Retina (tissue), 1 donor: ENCODE measurements at regions not wholly inside any gene's neighbourhood (a gene's known extent, or its start where the extent isn't known, plus 50 kb on each side); places are given as distances from the start of the nearest gene placed in this dataset.

Source experiments
- DNase-seq: peaks from one replicate; pipeline ENCODE4 v3.0.0-alpha.2; 2016

DNA sequence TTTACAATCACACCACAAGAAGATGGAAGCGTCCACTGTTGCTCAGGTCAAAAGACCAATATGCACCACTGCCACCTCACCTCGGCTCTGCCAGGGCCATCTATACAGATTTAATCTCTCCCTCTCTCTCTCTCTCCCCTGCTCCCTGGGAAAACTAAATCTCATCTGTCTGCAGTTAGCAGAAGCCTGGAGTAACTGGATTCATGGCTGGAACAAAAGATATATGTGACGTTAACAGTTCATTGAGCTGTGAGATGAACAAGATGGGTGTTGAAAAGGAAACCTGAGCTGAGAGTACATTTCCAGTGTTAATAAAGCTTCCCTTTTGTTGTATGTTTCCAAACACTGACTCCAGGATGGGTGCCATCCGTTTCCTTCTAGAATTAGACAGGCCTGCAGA lies 369.7 kb downstream of the CDK5RAP2 start:
- DNase-seq = peak; percentile 6

DNA sequence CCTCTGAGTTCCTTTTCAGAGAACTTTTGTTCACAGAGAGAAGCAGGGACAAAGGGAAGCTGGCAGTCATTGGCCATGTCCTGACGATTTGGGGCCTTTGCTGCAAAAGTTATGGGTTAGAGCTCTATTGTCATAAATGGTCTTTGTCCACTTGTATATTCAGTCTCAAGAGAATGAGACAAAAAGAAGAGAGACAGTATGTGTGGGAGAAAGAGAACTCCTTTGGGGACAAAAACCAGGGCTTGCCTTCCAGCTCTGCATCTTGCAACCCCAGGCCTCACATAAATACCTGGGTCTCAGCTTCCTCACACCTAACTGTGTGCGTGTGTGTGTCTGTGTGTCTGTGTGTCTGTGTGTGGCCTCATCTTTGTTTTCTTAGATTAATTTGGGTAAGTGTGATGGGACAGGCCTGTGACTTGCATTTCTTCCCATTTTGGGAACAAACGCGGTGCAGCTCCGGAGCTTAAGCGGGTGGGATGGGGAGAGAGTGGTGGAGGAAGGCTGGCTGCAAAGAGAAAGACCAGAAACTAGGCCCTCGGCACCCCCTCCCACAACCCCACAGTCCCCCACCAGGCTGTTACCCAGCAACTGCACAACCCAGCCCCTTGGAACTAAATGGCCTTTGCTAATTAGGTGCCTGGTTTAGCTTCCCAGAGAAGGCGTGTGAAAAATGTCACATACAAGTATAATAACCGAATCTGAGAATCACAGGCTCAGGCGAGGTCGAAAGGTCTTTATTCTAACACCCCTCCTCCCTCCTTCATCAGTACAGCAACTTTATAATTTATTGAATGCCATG lies 376.9 kb downstream of the CDK5RAP2 start:
- DNase-seq = no peak

DNA sequence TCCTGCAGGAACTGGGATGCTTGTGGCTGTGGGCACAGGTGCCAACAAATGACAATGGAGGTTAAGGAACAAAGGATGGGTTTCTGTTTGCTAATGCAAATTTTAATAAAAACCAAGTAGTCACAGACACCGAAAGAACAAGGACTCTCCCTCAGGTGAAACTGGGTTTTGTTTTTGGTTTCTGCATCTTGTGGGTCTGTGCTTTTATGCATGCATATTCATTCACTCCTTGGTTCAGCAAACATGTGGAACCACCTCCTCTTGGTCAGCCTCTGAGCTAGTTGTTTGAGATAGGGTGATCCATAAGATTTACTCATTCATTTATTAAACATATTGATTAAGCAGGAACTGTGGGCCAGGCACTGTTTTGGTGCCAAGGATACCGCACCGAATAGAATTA lies 381.9 kb downstream of the CDK5RAP2 start:
- no peak for DNase-seq

DNA sequence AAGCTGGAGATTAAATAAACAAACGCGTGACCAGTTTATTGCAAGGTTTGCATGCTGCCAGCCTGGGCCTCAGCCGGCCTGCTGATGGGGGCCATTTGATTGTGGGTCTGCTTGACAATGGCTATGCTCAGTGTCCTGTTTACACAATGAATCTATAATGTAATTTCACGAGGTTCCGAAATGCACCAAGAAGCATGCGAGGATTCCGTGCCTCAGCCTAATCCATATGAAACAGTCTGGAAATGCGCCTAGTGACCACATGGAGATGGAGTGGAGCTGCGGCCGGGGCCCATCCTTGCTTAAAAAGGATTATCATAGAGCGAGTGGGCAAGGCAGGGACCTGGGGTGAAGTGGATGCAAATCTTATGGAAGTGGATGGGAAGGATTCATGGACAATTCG lies 382.4 kb downstream of the CDK5RAP2 start:
- DNase-seq = no peak

DNA sequence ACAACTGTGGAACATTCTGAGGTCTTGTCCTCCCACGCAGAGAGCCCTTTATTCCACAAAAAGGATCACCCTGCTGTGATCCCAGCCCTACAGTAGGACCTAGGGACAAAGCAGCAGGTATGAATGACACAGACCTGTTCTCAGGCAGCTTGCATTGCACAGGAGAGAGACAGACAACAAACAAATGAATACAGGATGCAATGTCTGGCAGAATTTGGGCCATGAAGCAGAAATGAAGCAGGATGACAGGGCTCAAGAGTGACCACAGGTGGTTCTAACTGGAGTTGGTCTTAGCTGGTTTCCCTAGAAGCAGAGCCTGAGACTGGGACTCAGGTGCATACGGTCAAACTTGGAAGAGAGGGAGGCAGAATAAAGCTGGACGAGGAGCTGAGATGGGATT lies 388.8 kb downstream of the CDK5RAP2 start:
- DNase-seq = no peak

DNA sequence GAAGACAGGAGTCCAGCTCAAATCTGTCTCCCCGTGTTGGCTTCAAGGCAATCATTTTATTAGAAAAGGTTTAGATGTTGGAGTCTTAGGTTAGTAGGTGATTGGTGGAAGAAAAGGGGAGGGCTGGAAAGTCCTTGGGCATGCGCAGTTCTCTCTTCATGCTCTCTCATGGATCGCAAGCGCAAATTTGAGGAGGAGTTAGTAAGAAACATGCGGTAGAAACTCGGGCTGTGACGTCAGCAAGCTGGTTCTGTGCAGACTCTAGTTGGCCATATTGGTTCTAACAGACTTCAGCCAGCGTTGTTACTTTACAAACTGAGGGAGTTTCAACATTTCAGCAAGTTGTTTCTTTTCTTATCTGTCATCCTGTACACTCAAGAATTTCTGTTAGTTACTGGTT lies 392.2 kb downstream of the CDK5RAP2 start:
- no peak for DNase-seq

DNA sequence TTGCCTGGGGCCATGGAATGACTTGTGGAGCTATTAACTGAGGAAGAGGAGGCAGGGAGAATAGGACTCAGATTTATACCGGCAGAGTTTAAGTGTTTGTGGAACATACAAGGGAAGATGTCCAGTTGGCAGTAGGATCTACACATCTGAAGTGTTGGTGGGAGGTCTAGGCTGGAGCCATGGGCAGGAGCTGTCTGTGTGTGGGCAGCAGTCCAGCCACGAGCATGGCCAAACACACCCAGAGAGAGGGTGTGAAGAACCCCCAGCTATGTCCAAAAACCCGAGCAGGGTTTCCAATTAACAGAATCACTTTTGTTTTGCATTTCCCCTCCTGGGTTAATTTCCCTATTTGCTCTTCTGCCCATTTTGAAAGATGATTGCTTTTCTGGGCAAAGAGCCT lies 393.7 kb downstream of the CDK5RAP2 start:
- no peak for DNase-seq

DNA sequence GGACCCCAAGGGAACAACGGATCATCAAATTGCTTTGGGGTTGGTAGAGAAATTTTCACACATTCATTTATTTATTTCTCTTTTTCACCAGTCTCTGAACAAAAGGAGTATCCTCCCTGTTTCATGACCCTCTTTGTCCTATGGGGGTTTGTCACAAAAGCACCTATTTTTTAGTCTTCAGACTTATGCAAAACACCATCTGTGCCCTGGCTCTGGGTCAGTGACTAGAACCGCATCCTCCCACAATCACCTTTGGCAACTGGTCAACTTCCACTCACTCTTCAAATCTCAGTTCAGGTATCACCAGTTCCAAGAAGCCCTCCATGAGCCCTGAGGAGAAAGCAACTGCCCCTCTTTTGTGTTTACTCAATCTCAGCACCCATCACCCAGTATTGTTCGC lies 395.7 kb downstream of the CDK5RAP2 start:
- DNase-seq = no peak

DNA sequence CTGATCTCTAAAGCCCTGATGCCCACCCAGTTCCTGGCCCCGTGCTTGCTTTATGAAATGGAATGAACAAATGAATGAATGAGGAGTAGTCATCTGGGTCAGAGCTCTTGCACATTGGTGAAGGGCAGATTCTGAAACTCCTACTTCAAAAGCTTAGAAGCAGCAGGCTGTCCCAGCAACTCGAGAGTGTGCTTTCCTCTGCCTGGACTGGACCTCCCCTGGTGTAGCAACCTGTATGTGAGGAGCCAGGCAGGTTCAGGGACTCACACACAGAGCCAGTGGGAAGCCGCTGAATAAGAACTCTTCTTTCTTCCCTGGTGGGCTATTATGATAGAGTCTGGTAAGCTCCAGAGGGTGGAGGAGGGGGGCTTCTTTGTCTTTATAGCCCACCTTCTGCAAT lies 396.4 kb downstream of the CDK5RAP2 start:
- DNase-seq = peak; percentile 7

DNA sequence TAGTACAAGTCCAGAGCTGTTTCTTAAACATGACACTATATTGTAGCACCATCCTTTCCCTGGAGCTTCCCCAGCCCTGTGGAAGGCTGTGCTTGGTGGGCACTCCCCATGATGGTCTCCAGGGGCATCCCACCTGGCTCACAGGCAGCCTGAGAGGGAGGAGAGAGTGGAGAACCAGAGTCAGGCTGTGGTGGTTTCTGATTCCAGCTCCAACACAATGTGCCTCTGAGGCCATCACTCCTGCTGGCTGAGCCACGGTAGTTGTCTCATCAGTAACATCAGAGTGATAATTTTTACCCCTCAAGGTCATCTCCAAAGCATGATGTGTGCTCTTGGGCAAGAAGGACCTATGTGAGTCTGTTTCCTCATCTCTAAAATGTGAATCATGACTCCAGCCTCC lies 398.0 kb downstream of the CDK5RAP2 start:
- no peak for DNase-seq

DNA sequence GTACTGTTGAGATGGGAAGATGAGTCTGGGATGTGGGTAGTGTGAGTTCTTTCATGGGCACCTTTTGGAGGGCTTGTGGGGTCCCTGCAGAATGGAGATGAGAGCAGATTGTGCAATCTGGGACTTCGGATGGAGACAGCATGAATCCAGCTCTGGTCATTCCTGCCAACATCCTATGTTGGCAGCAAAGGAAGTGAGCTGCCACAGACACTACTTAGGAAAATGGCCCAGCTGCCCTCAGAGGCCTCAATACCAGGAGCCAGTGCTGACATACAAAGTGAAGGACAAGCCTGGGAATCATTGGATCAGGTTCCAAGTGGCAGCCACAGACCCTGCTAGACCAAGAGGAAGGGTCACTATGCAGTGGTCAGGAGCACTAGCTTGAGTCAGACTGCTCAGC lies 402.8 kb downstream of the CDK5RAP2 start:
- DNase-seq = no peak

DNA sequence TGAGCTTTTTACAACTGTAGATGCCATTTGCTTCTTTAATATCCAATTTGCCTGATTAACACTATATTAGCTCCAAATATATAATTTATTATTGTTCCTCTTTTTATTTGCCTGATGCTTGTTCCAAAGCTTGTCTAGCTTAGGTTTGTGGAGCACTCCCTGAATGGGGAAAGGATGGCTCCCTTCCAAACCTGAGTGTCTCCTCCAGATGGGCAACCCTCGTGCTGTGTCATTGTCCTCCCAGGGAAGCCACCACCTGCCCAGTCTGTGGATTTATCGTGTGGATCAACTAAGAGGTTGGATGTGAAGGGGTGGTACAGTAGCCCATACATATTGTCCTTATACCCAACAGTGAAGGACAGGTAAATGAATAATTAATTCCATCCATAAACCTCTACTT lies 404.9 kb downstream of the CDK5RAP2 start:
- DNase-seq = no peak

DNA sequence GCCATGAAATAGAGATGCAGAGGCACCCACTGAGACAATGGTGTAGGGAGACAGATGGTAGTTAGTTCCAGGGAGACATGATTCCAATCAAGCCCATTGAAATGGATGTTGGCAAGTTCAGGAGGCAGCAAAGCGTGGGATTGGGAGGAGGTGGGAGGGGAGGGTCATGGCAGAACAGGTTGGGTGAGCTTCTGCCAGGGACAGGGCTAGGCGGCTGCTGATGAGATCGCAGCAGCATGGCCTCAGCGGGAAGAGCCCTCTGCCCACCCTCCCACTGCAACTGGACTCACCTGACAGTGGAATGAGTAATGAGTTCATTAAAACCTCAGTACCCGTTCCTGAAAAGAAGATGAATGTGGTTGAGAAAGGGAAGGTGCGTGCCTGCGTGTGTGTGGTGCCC lies 418.2 kb downstream of the CDK5RAP2 start:
- no peak for DNase-seq

DNA sequence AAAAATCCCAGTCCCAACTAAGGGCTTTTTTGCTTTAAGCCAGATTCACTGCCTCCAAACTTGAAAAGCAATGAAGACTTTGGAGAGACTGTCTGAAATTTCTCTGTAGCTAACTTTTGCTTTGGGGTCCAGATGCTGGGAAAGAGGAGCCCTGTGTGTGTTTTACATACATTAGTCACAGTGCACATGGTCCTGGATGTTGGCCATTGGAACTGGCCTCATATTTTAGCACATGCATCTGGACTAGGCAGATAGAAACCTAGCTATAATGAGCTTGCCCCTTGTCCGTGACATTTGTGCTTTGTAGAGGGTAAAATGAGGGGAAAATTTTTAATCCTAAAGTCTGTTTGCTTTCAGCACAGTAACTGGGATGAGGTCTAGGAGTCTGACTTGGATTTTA lies 421.7 kb downstream of the CDK5RAP2 start:
- no peak for DNase-seq

DNA sequence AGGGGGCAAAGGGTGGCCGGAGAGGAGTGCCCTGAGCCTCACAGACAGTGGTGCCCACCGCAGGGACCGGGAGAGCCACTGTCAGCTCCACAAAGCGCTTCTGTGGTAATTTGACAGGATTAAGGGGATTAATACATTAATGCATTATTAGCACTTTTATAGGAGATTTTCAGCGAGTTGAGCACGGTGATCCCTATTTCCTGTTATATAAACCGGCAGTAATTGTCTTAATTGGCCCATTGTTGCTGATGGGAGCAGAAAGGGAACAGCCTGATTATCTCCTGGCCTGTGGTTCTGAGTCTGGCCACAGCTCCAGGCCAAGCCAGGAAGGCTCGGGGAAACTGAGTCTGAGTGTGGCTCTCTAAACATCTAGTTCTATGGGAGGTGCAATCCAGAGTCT lies 423.6 kb downstream of the CDK5RAP2 start:
- DNase-seq = peak; percentile 28

DNA sequence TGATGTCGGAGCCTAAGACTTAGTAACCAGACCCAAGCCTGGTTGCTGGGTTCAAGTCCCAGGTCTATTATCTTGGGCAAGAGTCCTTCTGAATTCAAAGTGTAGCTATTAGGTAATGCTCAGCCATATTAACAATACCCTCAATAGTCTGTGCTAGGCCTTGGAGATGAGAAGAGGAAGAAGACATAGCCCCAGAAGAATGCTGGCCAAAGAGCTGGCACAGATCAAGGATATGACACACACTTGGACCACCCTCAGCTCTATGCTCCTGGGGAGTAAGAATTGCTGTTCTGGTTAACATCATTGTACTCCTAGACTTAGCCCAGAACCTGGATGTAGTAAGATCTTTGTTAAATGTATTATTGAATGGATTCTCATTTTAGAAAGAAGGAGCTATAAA lies 426.7 kb downstream of the CDK5RAP2 start:
- DNase-seq = no peak

DNA sequence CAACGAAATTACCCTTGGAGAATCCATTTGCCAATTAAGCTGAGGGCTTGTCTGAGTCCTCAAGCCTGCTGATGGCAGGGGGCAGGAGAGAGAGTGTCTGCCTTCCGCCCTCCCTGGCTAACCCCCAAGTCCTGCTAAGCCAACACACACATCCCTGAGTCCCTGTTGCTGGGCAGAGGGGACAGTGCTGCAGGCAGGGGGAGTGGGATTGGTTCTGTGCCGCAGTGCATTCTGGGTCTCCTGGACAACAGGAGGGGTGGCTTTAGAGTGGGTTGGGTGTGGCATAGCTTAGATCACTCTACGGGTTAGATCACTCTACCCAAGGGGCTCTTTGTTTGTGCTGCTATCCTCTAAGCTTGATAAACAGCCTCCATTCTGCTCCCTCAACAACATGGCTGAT lies 427.7 kb downstream of the CDK5RAP2 start:
- peak; percentile 80 for DNase-seq

DNA sequence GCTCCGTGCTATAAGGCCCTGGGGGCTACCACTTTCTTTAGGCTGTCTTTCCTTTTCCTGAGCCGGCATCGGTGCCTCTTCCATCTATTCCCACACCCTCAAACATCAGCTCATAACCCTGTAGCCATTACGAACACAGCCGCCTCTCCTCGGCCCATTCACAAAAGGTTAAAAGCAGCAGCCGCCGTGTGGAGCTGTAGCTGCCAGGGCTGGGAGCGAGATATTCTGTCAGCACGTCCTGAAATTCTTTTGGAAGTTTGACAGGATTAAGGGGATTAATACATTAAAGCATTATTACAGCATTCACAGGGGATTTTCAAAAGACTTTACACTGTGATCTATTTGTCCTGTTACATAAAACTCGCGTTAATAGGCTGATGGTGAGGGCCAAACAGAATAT lies 428.2 kb downstream of the CDK5RAP2 start:
- DNase-seq = peak; percentile 63

DNA sequence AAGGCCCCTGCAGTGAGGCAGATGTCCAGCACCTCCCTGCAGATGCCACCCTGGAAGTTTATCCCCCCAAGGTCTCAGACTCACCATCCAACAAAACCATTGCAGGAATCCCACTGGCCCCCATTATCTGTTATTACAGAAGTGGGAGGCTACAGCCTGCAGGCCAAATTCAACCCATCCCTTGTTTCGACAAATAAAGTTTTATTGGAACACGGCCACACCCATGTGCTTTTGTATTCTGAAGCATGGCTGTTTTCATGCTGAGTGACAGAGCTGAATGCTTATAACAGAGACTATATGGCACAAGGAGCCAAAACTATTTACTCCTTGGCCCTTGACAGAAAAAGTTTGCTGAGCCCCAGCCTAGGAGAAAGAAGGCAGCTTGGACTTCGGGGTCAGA lies 428.8 kb downstream of the CDK5RAP2 start:
- no peak for DNase-seq

DNA sequence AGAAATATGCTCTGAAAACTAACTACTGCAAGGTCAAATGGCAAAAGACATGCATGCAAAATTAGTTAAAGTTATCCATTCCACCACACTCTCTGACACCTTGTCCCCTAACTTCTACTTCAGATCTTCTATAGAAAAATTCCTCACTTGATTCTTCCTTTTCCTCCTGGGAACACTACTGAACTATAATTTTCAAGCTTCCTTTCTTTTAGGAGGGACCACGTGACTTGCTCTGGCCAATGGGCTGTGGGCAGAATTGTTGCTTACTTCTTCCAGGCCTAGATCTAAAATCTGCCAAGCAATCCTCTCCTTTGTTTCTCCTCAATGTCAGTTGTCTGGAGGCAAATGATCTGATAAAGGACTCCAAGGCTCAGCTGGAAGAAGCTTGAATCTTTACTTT lies 441.0 kb downstream of the CDK5RAP2 start:
- DNase-seq = no peak

DNA sequence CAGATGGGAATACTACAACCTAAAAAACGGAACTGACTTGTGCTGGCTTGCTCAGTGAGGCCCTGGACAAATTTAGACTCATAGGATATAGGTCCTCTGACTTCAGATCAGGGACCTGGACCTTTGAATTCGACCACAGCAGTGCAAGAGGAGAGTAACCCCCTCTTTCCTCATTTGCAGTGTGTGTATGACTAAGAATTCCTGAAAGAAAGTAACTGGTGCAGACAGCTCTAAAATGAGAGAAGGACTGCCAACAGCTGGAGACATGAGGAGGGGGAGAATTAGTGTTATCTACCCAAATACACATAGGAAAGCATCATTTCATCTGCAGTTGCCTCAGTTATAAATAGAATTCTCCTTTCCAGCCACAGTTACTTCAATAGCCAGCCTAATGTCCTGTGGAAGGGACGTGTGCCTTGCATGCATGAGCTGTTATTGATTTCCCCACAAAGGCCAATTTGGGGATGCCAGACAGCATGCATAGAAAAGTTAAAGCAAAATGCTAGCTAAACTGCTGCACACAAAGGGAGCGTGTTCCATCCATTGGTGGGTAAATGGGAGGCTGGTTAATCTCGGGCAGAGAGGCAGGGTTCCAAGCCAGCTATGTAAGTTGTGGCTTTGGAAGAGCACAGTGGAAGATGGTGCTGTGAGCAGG lies 442.7 kb downstream of the CDK5RAP2 start:
- DNase-seq = no peak

DNA sequence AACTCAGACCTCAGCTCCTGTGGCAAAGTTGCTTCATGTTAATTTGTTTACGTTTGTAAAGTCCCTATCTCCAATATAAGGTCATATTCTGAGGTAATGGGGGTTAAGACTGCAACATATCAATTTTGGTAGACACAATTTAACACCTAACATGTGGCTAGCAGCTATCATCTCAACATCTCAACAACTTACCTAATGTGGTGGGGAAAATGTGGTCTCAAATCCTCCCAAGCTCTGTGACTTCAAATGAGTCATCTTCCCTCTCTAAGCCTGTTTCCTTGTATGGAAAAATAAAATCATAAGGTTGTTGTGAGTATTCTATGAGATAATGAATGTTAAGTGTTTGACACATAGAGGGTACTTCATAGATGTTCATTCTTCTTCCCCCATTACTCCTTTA lies 443.3 kb downstream of the CDK5RAP2 start:
- DNase-seq = no peak

DNA sequence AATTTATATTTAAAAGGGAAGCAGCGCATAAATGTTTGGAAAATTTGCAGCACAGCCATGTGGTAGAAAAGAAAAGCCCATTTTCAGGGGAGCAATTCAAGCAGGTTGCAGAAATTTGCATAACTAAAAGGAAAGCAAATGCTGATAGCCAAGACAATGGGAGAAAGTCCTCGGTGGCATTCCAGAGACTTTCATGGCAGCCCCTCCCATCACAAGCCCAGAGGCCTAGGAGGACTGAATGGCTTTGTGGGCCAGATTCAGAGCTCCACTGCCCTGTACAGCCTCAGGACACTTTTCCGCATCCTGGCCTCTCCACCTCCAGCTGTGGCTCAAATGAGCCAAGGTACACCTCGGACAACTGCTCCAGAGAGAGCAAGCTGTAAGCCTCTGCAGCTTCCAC lies 462.9 kb downstream of the CDK5RAP2 start:
- no peak for DNase-seq

DNA sequence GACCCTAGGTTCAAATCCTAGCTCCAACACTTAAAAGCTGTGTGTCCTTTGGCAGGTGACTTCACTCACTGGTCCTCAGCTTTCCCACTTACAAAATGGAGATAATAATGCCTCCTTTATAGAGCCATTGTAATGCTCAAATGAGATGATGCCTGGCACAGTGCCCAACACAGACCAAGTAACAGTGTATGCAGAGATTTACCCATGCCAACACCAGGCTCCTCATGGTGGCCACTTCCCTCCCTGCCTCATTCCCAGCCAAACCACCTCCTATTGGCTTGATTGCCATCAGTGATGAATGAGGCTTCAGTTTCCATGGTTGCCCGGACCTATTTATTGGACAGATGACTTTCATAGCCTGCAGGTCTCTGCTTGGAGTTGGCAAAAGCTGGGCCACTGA lies 469.4 kb downstream of the CDK5RAP2 start:
- no peak for DNase-seq

DNA sequence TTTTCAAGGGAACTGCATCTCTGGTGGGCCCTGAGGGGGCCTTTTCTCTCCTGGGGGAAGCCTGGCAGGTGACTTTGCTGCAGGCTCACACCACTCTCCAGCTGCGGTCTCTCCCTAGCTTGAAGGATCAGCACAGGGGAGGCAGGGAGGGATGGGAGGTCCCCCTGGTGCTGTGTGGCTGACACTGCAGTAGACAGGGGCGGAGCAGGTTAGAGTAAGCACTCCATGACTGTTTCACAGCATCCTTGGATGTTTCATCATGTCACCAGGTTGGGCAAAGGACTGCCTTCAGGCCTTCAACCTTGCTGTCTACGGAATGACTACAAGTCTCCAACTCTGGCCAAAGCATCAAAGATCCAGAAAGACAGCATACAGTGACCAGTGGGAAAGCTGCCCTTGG lies 470.7 kb downstream of the CDK5RAP2 start:
- DNase-seq = peak; percentile 43
